HTR-8/SVneo (cell line): ENCODE measurements at regions not wholly inside any gene's neighbourhood (a gene's known extent, or its start where the extent isn't known, plus 50 kb on each side); places are given as distances from the start of the nearest gene placed in this dataset.

Experiments
- DNase-seq: peaks from one replicate; pipeline ENCODE4 v3.0.0; 2011; ENCODE audit warnings: low spot score, mixed read lengths; ENCODE audit not compliant: insufficient read length
- FAIRE-seq: peaks from 2 replicates; lab custom pipeline; 2011; peaks lifted over from hg19 to GRCh38; lab: Jason Lieb, UNC

DNA sequence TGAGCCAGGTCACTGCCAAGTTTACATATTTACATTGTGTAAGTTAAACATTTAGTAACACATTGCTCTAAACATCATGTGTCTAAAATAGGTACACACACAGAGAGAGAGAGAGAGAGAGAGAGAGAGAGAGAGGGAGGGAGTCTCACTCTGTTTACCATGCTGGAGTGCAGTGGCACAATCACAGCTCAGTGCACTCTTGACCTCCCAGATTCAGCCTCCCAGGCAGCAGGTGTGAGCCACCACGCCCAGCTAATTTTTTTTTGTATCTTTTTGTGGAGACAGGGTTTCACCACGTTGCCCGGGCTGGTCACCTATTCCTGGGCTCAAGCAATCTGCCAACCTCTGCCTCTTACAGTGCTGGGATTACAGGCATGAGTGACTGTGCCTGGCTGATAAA, 1045.3 kb downstream of the TLE1 start:
- DNase-seq (no peak), FAIRE-seq (no peak)

DNA sequence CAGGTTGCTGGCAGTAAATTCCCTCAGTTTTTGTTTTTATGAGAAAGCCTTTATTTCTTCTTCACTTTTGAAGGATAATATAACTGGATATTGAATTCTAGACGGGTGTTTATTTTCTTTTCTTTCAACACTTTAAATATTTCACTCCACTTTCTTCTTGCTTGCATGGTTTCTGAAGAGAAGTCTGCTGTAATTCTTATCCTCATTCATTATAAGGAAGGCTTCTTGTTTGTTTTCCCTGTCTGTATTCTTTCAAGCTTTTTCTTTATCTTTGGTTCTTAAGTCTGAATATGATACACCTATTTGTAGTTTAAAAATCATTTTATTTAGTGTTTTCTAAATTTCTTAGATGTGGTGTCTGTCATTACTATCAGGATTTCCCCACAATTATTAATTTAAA, 1054.3 kb downstream of the TLE1 start:
- DNase-seq (no peak), FAIRE-seq (no peak)

DNA sequence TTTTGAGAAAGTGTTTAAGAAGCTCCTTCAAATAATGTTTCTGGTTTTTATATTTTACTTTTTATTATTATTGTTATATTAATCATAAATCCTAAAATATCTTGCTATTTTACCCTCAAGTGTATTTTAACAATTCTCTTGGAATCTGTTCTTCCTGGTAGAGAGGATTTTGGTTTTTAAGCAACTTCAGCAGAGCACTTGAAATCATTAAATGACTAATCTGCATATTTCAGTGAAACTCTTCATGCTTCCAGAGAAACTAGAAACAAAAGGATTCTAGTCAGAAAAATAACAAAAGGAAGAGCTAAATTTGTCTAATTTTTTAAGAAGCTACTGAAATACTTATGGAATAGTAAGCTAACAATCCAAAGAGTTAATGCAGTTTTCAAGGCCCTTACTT, 1057.3 kb downstream of the TLE1 start:
- no peak for DNase-seq
- no peak for FAIRE-seq

DNA sequence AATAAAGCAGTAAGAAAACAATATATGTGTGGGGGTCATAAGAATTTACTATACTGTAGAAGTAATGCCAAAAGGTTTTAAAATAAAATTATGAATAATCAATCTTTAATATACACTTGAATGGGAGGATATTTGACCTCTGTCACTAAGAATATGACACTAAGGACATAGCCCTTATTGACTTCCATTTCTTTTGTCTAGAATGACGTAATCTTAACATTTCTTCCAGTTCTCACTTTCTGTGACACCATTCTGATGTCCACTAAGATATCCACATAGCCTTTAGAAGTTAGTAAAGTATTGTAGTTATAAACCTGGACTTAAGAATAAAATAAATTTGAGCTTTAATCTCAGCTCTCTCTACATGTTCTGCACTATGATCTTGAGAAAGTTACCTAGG, 1050.7 kb downstream of the TLE4 start:
- FAIRE-seq: no peak

DNA sequence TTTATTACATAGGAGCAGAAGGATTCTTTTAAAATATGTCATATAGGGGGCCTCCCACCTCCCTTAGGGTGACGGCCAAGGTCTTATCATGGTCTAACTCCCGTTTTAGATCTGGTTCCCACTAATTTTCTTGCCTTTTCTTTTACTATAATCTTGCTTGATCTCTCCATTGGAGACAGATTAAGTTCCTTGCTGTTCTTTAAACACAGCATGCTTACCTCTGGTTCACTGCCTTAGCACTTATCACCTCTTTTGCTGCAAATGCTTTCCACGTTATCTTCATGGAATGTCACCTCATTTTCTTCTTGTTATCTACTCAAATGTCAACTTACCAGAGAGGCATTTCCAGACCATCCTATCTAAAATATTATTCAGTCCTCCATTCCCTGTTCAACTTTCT, 1047.6 kb downstream of the TLE4 start:
- FAIRE-seq: no peak
- DNase-seq: no peak

More for the DNA sequence above, 1050.7 kb downstream of the TLE4 start:
- DNase-seq: no peak

DNA sequence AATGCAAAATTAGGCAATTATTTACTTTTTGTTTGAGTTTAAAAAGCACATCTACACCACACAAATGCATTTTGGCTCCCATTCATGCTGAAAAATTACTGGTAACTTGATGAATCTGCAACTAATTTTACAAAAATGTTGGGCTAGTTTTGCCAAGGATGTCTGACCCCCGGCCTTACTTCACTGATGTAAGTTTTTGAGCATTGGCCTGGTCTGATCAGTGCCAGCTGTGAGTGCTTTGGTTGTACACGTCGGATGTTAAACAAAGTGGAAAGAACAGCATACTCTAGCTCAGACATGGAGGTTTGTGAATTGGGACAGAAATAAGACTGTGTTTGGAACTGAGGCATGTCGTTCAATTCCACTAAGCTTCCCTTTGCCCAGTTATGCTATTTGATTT, 1044.2 kb downstream of the TLE4 start:
- DNase-seq: no peak
- FAIRE-seq: no peak

DNA sequence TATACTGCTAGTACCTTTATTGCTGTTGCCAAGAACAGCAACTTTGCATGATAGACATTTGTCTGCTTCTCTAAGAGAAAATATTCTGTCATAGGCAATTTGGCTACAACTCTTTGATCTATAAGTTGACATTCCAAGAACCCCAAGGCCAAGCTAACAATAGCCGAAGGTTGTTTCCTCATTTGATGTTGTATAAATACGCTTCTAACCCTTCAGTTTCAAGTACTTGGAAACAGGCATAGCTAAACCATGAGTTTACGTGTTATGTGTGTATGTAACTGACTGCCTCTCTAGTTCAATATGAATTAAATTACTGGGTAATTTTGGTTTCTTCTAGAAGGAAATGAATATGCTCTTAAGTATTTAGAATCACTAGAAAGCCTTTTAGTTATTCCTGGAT, 1034.0 kb downstream of the TLE4 start:
- DNase-seq (no peak), FAIRE-seq (no peak)

DNA sequence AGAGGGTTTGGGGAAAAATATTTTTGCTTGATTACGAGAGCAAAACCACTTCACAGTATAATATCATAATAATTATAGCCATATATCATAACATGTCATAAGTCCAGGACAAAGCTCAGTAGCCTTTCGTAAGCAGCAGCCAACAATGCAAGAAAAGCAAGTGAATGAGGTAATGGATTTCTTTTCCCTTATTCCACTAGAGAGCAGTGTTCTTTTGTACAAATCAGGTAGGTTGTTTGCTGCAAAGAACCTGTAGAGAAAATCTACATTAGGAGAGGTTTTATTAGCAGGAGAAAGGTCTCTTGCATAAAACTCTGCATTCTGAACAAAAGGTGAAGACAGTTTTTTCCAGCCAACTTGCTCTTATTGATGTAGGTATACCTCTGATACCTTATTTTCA, 1033.4 kb downstream of the TLE4 start:
- no peak for FAIRE-seq
- DNase-seq: peak; percentile 9

DNA sequence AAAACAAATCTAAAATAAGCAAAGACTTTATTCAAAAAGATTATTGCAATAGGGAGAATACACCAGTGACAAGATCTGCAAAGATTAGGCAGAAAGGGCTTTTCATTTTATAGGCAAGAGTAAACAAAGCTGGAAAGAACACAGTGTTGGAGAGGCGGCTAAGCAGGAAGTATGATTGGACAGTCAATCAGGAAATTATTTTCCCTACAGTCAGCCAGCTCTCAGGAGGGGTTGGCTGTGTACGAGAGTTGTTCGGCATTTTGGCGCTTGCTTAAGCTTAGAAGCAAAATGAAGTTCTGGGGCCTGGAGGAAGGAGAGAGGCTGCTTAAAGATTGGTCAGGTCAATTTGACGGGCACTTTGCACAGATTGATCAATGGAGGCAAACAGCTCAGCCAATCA, 1030.5 kb downstream of the TLE4 start:
- DNase-seq: no peak
- no peak for FAIRE-seq

DNA sequence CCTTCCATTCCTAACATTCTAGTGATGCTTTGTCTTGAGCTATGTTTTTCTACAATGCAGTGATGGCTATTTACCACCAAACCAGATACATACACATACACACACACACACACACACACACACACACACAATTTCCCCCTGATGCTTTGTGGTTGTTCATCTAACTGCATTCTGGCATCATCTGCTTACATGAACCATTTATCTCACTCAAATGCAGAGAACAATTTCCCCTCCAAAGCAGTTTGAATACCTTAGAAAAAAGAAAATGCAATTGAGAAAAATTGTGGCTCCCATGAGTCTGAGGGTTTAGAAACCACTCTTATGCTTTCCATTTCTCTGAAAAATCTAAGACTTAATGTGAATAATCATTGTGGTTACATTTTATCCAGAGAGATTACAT, 1024.8 kb downstream of the TLE4 start:
- FAIRE-seq (no peak), DNase-seq (no peak)

DNA sequence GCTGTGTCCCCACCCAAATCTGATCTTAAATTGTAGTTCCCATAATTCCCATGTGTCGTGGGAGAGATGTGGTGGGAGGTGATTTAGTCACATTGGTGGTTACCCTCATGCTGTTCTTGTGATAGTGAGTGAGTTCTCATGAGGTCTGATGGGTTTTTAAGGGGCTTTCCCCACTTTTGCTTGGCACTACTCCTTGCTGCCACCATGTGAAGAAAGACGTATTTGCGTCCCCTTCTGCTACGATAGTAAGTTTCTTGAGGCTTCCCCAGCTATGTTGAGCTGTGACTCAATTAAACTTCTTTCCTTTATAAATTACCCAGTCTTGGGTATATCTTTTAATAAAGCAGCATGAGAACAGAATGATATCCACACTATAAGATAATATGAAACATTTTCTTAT, 1023.4 kb downstream of the TLE4 start:
- DNase-seq (no peak), FAIRE-seq (no peak)

DNA sequence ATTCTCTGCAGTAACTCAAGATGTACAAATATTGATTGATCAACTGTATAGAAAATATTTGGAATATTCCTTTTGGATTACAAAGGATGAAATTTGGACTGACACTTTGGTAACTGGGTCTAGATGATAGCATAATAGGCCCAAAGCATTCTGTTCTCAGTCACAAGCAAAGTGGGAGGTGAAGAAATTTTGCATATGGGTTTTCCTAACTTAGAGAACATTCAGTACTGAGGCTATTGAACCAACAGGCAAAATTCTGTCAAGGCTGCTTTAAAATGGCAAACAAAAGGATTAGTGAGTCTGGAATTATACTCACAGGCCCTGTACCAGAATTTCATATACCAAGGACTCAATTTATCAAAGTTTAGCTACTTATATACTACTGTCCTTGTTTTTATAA, 1020.6 kb downstream of the TLE4 start:
- DNase-seq (no peak), FAIRE-seq (no peak)

DNA sequence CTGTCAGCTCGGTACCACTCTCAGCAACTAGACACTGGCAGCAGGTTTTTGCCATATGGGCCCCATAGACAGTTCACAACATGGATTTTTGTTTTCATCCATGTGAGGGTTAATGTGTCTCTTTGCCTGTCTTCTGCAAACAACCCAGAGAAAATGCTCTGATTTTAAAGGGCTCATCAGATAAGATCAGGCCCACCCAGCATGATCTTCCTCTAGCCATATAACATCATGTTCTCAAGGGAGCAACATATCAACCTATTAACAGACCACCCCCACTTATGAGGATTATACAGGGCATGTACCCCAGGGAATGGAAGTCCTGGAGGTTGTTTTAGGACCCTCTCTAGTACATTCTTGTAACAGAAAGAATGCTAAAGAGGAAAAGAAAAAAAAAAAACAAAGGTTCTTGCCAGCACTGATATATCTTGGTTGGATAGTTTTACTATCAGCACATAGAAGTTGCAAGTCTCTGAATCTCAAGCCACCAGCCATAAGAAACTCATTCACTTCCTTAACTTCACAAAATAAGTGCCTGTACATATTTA, 1015.1 kb downstream of the TLE4 start:
- FAIRE-seq (no peak), DNase-seq (no peak)

DNA sequence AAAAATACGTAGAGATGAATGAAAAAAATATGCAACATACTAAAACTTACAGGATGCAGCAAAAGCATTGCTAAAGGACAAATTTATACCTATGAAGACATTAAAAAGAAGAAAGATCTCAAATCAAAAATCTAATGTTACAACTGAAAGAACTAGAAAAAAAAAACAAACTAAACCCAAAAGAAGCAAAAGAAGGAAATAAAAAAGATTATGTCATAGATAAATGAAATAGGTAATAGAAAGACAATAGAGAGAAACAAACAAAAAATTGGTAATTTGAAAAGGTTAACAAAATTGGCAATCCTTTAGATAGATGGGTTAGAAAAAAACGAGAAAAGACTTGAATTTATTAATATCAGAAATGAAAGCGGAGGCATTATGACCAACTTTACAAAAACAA, 1000.2 kb downstream of the TLE4 start:
- DNase-seq (no peak), FAIRE-seq (no peak)

DNA sequence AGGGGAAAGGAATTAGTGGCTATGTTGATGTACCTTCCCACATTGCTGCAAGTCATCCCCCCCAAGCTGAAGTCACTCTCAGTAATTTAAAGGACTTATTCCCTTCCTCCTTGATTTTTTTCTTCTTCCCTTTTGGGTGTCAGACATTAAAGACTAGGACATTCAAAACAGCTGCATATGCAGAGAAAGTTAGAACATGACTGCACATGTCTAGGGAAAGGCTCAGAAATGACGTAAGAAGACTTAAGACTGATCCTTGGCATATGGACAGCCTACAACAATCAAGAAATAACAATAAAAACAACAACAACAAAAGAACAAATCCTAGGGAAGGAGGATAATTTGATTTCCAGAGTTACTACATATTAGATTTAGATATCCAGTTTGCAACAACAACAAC, 997.5 kb downstream of the TLE4 start:
- DNase-seq (no peak), FAIRE-seq (no peak)

DNA sequence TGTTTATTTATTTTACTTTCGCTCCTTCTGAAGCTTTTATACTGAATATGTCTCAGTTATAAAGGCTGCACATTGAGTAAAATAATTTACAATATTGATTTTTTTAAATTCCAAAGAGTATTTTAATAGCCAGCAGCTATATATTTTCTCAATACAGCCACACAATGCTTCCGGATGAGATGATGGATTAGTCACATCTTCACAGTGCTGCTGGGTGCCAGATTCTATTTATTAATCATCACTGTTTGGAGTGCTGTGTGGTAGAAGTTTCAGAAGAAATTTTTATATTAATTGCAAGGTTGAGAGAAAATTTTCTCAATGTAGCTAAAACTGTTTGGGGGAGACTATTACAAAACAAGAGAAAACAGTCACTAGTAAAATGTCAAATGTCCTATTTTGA, 989.8 kb downstream of the TLE4 start:
- DNase-seq: no peak
- no peak for FAIRE-seq

DNA sequence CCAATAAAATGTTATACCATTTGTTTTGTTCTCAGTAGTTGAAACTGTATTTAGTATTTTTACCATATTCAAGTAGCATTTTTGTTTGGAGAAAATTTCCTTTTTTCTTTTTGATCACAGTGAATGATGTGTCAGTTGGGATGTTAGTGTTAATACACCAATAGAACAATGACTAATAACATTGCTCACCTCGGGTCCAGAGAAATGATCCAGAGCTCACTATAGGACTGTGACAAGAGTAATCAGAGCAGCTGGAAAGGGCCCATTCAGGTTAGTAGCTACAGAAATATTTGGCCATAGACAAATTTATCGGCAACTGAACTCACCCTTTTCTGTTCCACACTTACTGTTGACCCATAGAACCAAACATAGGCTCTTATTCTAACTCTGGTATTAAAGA, 989.2 kb downstream of the TLE4 start:
- no peak for DNase-seq
- no peak for FAIRE-seq

DNA sequence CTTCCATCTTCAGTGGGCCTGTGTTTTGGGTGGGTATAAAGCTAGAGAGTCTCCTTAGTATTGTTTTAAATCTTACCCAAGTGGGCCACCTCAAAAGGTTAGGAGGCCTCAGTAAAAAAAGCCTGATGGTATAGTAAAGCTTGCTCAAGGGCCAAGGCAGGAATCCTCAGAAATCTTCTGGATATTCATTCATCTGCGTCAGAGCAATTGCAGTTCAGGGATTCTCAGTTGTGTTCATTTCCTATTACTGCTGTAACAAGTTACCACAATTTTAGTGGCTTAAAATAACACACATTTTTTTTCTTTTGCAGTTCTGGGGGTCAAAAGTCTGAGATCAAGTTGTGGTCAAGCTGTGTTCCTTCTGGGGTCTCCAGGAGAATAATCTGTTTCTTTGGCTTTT, 985.5 kb downstream of the TLE4 start:
- FAIRE-seq (no peak), DNase-seq (no peak)

DNA sequence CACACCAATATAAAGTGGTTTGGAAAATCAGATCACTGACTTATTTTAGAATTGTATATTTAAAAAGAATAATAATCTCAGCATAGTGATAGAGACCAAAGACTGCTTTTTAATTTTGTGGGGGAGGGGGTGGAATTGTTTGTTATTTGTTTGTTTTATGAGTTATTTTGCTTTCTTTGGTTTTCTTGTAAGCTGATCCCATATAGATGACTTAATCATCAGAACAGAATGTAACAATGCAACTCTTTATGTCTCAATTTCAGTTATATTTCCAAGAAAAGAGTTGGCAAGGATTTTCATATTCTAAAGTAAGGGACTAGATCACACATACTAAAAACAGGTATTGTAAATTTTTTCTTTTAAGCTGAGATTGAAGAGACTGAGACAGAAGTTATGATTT, 984.9 kb downstream of the TLE4 start:
- DNase-seq: no peak
- FAIRE-seq: no peak

DNA sequence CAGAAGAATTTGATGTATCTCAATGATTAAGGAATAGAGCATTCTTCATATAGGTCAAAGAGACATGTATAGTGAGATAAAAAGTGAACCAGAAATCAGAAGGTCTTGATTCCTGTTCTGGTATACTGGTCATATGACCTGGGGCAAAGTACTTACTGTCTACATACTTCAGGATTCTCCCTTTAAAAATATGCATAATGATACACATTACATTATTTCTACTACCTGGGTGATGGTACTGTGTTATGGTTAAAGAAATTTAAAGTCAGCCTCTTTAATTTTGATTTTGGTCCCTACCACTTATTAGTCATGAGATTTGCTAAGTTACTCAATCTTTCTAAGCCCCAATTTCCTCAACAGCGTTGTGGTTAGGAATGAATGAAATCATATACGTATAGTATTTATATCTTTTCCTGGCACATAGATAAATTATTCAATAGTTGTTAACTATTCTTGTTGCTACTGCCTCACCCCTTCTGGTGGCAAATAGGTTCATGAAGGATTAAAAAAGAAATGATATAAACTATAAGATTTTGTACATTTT, 984.1 kb downstream of the TLE4 start:
- FAIRE-seq (no peak), DNase-seq (no peak)

DNA sequence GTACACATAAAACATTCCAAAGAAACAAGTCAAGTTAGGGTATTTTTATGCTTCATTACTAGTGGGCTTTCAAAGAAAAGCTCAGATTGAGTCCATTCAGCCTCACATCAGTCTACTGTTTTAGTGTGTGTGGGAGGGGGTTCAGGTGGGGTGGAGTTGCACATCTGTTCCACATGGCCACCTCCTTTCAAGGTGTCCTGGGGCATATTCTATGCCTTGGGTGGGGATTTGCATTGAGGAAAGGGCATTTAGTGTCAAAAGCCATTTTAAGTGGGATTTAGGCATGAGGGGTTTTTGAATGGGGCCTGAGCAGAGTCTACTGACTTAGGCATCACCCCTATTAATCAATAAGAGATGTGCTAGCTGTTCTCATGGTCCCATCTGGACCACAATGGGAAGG, 983.1 kb downstream of the TLE4 start:
- no peak for DNase-seq
- FAIRE-seq: no peak

DNA sequence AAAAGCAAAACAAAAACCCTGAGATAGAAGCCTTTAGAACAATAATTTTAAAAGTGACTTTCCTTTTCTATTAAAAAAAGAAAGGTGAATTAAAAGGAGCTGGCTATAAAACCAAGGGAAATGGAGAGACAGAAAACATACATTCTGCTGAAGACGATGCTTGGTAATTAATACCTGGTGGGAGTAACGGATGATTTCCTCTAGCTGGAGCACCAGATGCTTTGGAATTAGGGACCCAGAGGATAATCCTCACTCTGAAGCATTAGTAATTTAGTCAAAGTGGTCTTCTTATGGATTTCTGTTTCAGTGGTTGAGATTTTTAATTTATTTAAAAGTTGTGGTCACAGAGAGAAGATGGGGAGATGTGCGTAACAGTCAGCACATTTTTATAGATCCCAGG, 982.5 kb downstream of the TLE4 start:
- FAIRE-seq: no peak
- DNase-seq: no peak

DNA sequence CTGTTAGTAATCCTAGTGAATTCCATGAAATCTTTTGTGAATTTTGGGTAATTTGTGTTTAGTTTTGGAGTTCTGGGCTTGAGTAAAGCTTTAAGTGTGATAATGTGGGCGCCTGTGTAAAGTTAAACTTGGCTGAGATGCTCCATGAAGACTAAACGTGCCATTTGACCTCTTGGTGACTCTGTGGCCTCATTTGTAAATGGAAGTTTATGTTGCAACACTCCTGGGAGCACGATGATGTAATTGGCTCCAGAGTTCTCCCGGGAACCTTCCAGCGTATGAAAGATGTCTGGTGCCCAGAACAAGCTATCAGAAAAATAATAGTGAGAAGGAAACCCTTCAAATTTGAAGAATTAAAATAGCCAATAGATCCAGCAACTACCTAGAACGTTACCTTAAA, 981.2 kb downstream of the TLE4 start:
- FAIRE-seq (no peak), DNase-seq (no peak)
